Neuronal stem cell (in vitro differentiated cells): ENCODE measurements at regions not wholly inside any gene's neighbourhood (a gene's known extent, or its start where the extent isn't known, plus 50 kb on each side); places are given as distances from the start of the nearest gene placed in this dataset.
A peak's percentile ranks its signal among the peaks of the same experiment; 100 is the strongest.
"Not testable (repeated sequence)": the region's sequence is repeated elsewhere in the genome, so short reads cannot be mapped to it uniquely, and the experiment has no call there.

Source experiments
- DNase-seq: peaks from one replicate; pipeline ENCODE4 v3.0.0-alpha.2; 2013; ENCODE audit warnings: low spot score
- H2AFZ ChIP-seq: one replicate; pipeline ENCODE4 v1.6.1; 2013; ENCODE audit warnings: mild to moderate bottlenecking, low read length, inconsistent platforms
- H2AK5ac ChIP-seq: 2 replicates; pipeline ENCODE4 v1.6.1; 2013; ENCODE audit warnings: low read depth, mild to moderate bottlenecking, inconsistent platforms, low read length, moderate library complexity, mixed read lengths
- H2BK120ac ChIP-seq: 2 replicates; pipeline ENCODE4 v1.6.1; 2013; ENCODE audit warnings: low read depth, mild to moderate bottlenecking, inconsistent platforms, low read length, moderate library complexity, mixed read lengths
- H2BK12ac ChIP-seq: one replicate; pipeline ENCODE4 v1.6.1; 2013; ENCODE audit warnings: low read length, inconsistent platforms
- H2BK15ac ChIP-seq: 2 replicates; pipeline ENCODE4 v1.6.1; 2013; ENCODE audit warnings: mild to moderate bottlenecking, low read length, inconsistent platforms, mixed read lengths
- H2BK5ac ChIP-seq: one replicate; pipeline ENCODE4 v1.6.1; 2013; ENCODE audit warnings: inconsistent platforms, mild to moderate bottlenecking, low read length, moderate library complexity
- H3K14ac ChIP-seq: one replicate; pipeline ENCODE4 v1.6.1; 2013; ENCODE audit warnings: low read length, inconsistent platforms
- H3K18ac ChIP-seq: 2 replicates; pipeline ENCODE4 v1.6.1; 2013; ENCODE audit warnings: low read length, inconsistent platforms
- H3K23ac ChIP-seq: 2 replicates; pipeline ENCODE4 v1.6.1; 2013; ENCODE audit warnings: low read depth, mild to moderate bottlenecking, mixed read lengths, low read length, inconsistent platforms; ENCODE audit not compliant: poor library complexity
- H3K27ac ChIP-seq: replicated peaks from 3 replicates; pipeline ENCODE4 v1.5.1; 2013; ENCODE audit warnings: low read length, inconsistent platforms
- H3K27me3 ChIP-seq, 3 experiments: 2 replicates each; pipeline ENCODE4 v1.6.1; 2013; ENCODE audit warnings: low read length in 3 of 3, mild to moderate bottlenecking in 2 of 3, inconsistent platforms in 1 of 3, low read depth in 1 of 3, mixed read lengths in 1 of 3, moderate library complexity in 1 of 3; ENCODE audit not compliant: control insufficient read depth in 3 of 3, insufficient read depth in 3 of 3
- H3K36me3 ChIP-seq, 2 donors: replicated peaks in 1 of 2; 2 replicates each; pipeline ENCODE4 v1.6.1; 2013; ENCODE audit warnings: low read length in 2 of 2; ENCODE audit not compliant: control insufficient read depth in 2 of 2, insufficient read depth in 2 of 2
- H3K4ac ChIP-seq: 2 replicates; pipeline ENCODE4 v1.6.1; 2013; ENCODE audit warnings: inconsistent platforms, mild to moderate bottlenecking, low read length, moderate library complexity
- H3K4me1 ChIP-seq, 2 donors: 1 replicate in 1 of 2; 2 replicates in 1 of 2; pipeline ENCODE4 v1.6.1; 2013; ENCODE audit warnings: low read length in 2 of 2, low read depth in 1 of 2; ENCODE audit not compliant: control insufficient read depth in 2 of 2, insufficient read depth in 1 of 2
- H3K4me2 ChIP-seq: one replicate; pipeline ENCODE4 v1.6.1; 2013; ENCODE audit warnings: mild to moderate bottlenecking, low read length, inconsistent platforms; ENCODE audit not compliant: insufficient read depth, poor library complexity, severe bottlenecking
- H3K4me3 ChIP-seq, 2 donors: 2 replicates each; pipeline ENCODE4 v1.5.1; 2013; ENCODE audit warnings: low read length in 2 of 2, mild to moderate bottlenecking in 2 of 2, inconsistent platforms in 1 of 2, moderate library complexity in 1 of 2
- H3K79me1 ChIP-seq: one replicate; pipeline ENCODE4 v1.6.1; 2013; ENCODE audit warnings: low read depth, mild to moderate bottlenecking, inconsistent platforms, low read length, moderate library complexity
- H3K9ac ChIP-seq: one replicate; pipeline ENCODE4 v1.6.1; 2013; ENCODE audit warnings: mild to moderate bottlenecking, low read depth, low read length, inconsistent platforms; ENCODE audit not compliant: poor library complexity
- H3K9me3 ChIP-seq, 2 donors: replicated peaks in 1 of 2; 2 replicates each; pipeline versions ENCODE3 to v1.6.1; 2013; ENCODE audit warnings: low read length in 2 of 2, mild to moderate bottlenecking in 2 of 2, inconsistent platforms in 1 of 2, low read depth in 1 of 2, mixed read lengths in 1 of 2, moderate library complexity in 1 of 2; ENCODE audit not compliant: control insufficient read depth in 2 of 2, insufficient read depth in 1 of 2
- H4K8ac ChIP-seq: one replicate; pipeline ENCODE4 v1.6.1; 2013; ENCODE audit warnings: low read depth, mild to moderate bottlenecking, inconsistent platforms, low read length, moderate library complexity
- H4K91ac ChIP-seq: one replicate; pipeline ENCODE4 v1.6.1; 2013; ENCODE audit warnings: low read length, low read depth, mild to moderate bottlenecking, inconsistent platforms; ENCODE audit not compliant: poor library complexity
- WGBS, 2 donors: extraction: QIAGEN DNeasy Blood & Tissue Kit; methylation state at CpG; one replicate each; pipeline ENCODE4 v1.1.7; 2013; ENCODE audit warnings: missing lambda C conversion rate in 2 of 2, mixed read lengths in 1 of 2; ENCODE audit not compliant: insufficient read length in 2 of 2, insufficient replicate concordance in 1 of 2; ENCODE audit errors: extremely low coverage in 2 of 2; 5-methylcytosine and 5-hydroxymethylcytosine counted together

DNA sequence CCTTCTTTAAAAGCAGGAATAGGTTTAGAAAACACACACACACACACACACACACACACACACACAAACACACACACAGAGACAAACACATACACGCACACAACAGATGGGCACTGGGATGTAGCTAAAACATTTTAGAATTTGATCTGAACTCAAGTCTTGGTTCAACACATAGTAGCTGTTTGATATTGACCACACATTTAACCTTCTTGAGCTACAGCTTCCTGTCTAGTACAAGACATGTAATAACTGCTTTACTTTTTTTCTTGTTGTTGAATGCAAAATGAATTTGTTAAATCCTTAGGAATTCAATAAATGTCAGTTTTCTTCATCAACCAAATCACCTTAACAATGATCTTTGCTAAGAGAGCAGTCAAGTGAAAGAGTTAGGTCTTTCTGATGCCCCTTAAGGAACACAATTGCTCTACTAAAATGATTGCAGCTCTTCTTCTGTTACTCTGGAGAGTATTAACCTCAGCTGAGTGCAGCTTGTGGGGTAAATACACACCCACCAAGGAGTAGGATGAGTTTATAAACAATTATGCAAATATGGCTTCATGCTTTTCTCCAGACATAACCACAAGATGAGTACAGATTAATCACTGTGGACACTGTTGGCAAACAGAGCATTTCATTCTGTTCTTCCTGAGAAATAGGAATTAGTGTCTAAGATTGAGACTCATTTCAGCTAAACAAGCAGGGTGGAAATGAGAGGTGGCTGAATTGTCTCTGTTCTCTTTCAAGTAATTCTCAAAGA lies 302.9 kb upstream of the PAPPA start:
- Histone ChIP-seq H3K79me1 (no peaks in the 10 kb centered on the region), H3K36me3 (no peaks in the 10 kb centered on the region), H2BK5ac (no peak overlapping the region), H3K23ac (no peak overlapping the region), H3K4ac (no peak overlapping the region), H3K27ac (no peak overlapping the region), H4K8ac (no peak overlapping the region), H2AK5ac (no peak overlapping the region), H2BK12ac (no peak overlapping the region), H3K9me3 (no peaks in the 10 kb centered on the region), H2BK15ac (no peak overlapping the region), H3K18ac (no peak overlapping the region), H3K4me3 (no peak overlapping the region), H3K4me1 (peaks cover 0 to 2% of the 10 kb centered on the region in 2 donors), H2AFZ (no peak overlapping the region), H2BK120ac (no peak overlapping the region), H3K27me3 (no peaks in the 10 kb centered on the region), H3K4me2 (no peak overlapping the region), H3K14ac (no peak overlapping the region), H4K91ac (no peak overlapping the region), H3K9ac (no peak overlapping the region)
- WGBS, 2 donors = no CpG with 5 or more reads among the region's 1 CpG
- DNase-seq = no peak

GRCh38 chr9:115855458-115856133 lies 298.0 kb upstream of the PAPPA start:
- Histone ChIP-seq H3K9ac (no peak overlapping the region), H4K91ac (no peak overlapping the region), H2BK12ac (no peak overlapping the region), H3K4ac (no peak overlapping the region), H3K18ac (no peak overlapping the region), H2BK120ac (no peak overlapping the region), H2BK15ac (no peak overlapping the region), H3K4me1 (peaks cover 0 to 7% of the 10 kb centered on the region in 2 donors), H3K27me3 (no peaks in the 10 kb centered on the region), H3K9me3 (no peaks in the 10 kb centered on the region), H3K23ac (no peak overlapping the region), H2BK5ac (no peak overlapping the region), H3K79me1 (no peaks in the 10 kb centered on the region), H2AFZ (no peak overlapping the region), H4K8ac (no peak overlapping the region), H3K36me3 (no peaks in the 10 kb centered on the region), H3K4me2 (no peak overlapping the region), H3K14ac (no peak overlapping the region), H3K4me3 (no peak overlapping the region), H3K27ac (peak overlapping the region; percentile 34), H2AK5ac (no peak overlapping the region)
- peak; percentile 41 for DNase-seq

GRCh38 chr9:115858421-115858820 lies 295.2 kb upstream of the PAPPA start:
- not testable (repeated sequence) for H2BK12ac ChIP-seq, H3K4ac ChIP-seq, H3K4me1 ChIP-seq, H3K23ac ChIP-seq, H3K27ac ChIP-seq, H3K9ac ChIP-seq, H3K79me1 ChIP-seq, H2BK5ac ChIP-seq, H3K18ac ChIP-seq, H4K91ac ChIP-seq, H3K14ac ChIP-seq, H2AK5ac ChIP-seq, H3K27me3 ChIP-seq, H3K4me3 ChIP-seq, H2BK120ac ChIP-seq, H3K4me2 ChIP-seq, H3K36me3 ChIP-seq, H2BK15ac ChIP-seq, DNase-seq, H3K9me3 ChIP-seq, H4K8ac ChIP-seq, H2AFZ ChIP-seq
- no CpG with 5 or more reads among the region's 1 CpG for WGBS, 2 donors

DNA sequence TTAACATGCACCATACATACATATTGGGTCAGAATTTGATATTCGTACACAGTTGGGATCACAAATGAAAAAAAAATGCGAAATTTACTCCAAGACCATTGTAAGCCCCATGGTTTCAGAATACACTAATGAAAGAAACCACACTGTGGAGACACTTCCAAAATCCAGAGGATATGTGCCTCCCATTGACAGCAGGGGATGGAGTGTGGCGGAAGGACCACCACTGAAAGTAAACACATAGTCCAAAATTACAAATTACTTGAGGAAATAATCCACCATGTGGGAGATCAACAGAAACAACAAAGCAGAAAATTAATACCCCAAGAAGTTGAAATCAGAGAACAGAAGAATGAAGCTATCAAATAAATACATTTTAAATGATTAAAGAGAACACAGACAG lies 291.6 kb upstream of the PAPPA start:
- Histone ChIP-seq H3K9ac (no peak overlapping the region), H2AFZ (no peak overlapping the region), H2BK5ac (no peak overlapping the region), H4K91ac (no peak overlapping the region), H3K79me1 (no peaks in the 10 kb centered on the region), H3K4me1 (no peaks in the 10 kb centered on the region), H4K8ac (no peak overlapping the region), H2BK12ac (no peak overlapping the region), H3K4me3 (no peak overlapping the region), H3K27ac (no peak overlapping the region), H3K18ac (no peak overlapping the region), H3K9me3 (no peaks in the 10 kb centered on the region), H2AK5ac (no peak overlapping the region), H2BK15ac (no peak overlapping the region), H3K36me3 (no peaks in the 10 kb centered on the region), H3K14ac (no peak overlapping the region), H2BK120ac (no peak overlapping the region), H3K4me2 (no peak overlapping the region), H3K4ac (no peak overlapping the region), H3K23ac (no peak overlapping the region), H3K27me3 (no peaks in the 10 kb centered on the region)
- no peak for DNase-seq
- no CpG with 5 or more reads among the region's 3 CpGs for WGBS, 2 donors
